H9 (cell line): ENCODE measurements at regions not wholly inside any gene's neighbourhood (a gene's known extent, or its start where the extent isn't known, plus 50 kb on each side); places are given as distances from the start of the nearest gene placed in this dataset.

Source experiments
- DNase-seq: peaks from one replicate; pipeline ENCODE4 v3.0.0-alpha.2; 2017
- H2AFZ ChIP-seq: one replicate; pipeline ENCODE4 v1.6.1; 2013; ENCODE audit warnings: mild to moderate bottlenecking, low read length, control low read depth, moderate library complexity
- H2AK5ac ChIP-seq: 2 replicates; pipeline ENCODE4 v1.6.1; 2013; ENCODE audit warnings: low read length, control low read depth, mixed read lengths; ENCODE audit not compliant: insufficient read length
- H2BK120ac ChIP-seq: one replicate; pipeline ENCODE4 v1.6.1; 2013; ENCODE audit warnings: low read depth, mild to moderate bottlenecking, low read length, control low read depth, inconsistent platforms; ENCODE audit not compliant: poor library complexity, severe bottlenecking
- H2BK12ac ChIP-seq: 2 replicates; pipeline ENCODE4 v1.6.1; 2013; ENCODE audit warnings: low read length, control low read depth, mixed read lengths, low read depth; ENCODE audit not compliant: insufficient read length
- H2BK15ac ChIP-seq: 2 replicates; pipeline ENCODE4 v1.6.1; 2013; ENCODE audit warnings: low read depth, low read length, control low read depth
- H2BK20ac ChIP-seq: one replicate; pipeline ENCODE4 v1.6.1; 2013; ENCODE audit warnings: low read depth, mild to moderate bottlenecking, low read length, control low read depth, inconsistent platforms; ENCODE audit not compliant: poor library complexity, severe bottlenecking
- H2BK5ac ChIP-seq: 2 replicates; pipeline ENCODE4 v1.6.1; 2013; ENCODE audit warnings: low read length, control low read depth, mixed read lengths; ENCODE audit not compliant: insufficient read length
- H3K14ac ChIP-seq: 2 replicates; pipeline ENCODE4 v1.6.1; 2013; ENCODE audit warnings: low read length, control low read depth; ENCODE audit not compliant: insufficient read depth
- H3K18ac ChIP-seq: 2 replicates; pipeline ENCODE4 v1.6.1; 2013; ENCODE audit warnings: low read depth, mild to moderate bottlenecking, mixed read lengths, low read length, control low read depth; ENCODE audit not compliant: insufficient read length
- H3K23ac ChIP-seq: 2 replicates; pipeline ENCODE4 v1.6.1; 2013; ENCODE audit warnings: low read length, control low read depth, mixed read lengths, low read depth; ENCODE audit not compliant: insufficient read length
- H3K23me2 ChIP-seq: 2 replicates; pipeline ENCODE4 v1.6.1; 2013; ENCODE audit warnings: low read depth, mild to moderate bottlenecking, mixed read lengths, low read length, control low read depth; ENCODE audit not compliant: insufficient read length, poor library complexity, severe bottlenecking
- H3K27ac ChIP-seq: 2 replicates; pipeline ENCODE4 v1.5.1; 2013; ENCODE audit warnings: low read length, control low read depth, mixed read lengths, low read depth; ENCODE audit not compliant: insufficient read length
- H3K27me3 ChIP-seq: 2 replicates; pipeline ENCODE4 v1.6.1; 2013; ENCODE audit warnings: low read length, control low read depth, inconsistent platforms; ENCODE audit not compliant: insufficient read depth
- H3K4ac ChIP-seq: 2 replicates; pipeline ENCODE4 v1.6.1; 2013; ENCODE audit warnings: low read depth, mild to moderate bottlenecking, control low read depth, inconsistent platforms, low read length, moderate library complexity
- H3K4me1 ChIP-seq: 2 replicates; pipeline ENCODE4 v1.6.1; 2013; ENCODE audit warnings: low read length, control low read depth, inconsistent platforms; ENCODE audit not compliant: insufficient read depth
- H3K4me2 ChIP-seq: 2 replicates; pipeline ENCODE4 v1.6.1; 2013; ENCODE audit warnings: low read length, control low read depth, mixed read lengths; ENCODE audit not compliant: insufficient read length, insufficient read depth
- H3K56ac ChIP-seq: 2 replicates; pipeline ENCODE4 v1.6.1; 2013; ENCODE audit warnings: low read depth, mild to moderate bottlenecking, mixed read lengths, low read length, control low read depth; ENCODE audit not compliant: insufficient read length
- H3K79me1 ChIP-seq: 2 replicates; pipeline ENCODE4 v1.6.1; 2013; ENCODE audit warnings: low read depth, mild to moderate bottlenecking, moderate library complexity, low read length, control low read depth, inconsistent platforms; ENCODE audit not compliant: insufficient read depth, poor library complexity, severe bottlenecking
- H3K79me2 ChIP-seq: 2 replicates; pipeline ENCODE4 v1.6.1; 2013; ENCODE audit warnings: low read length, control low read depth, inconsistent platforms; ENCODE audit not compliant: insufficient read depth
- H3K9ac ChIP-seq: 2 replicates; pipeline ENCODE4 v1.6.1; 2013; ENCODE audit warnings: low read length, control low read depth, mixed read lengths; ENCODE audit not compliant: insufficient read length; ENCODE audit errors: extremely low read depth
- H3K9me3 ChIP-seq: one replicate; pipeline ENCODE4 v1.6.1; 2013; ENCODE audit warnings: low read depth, low read length, inconsistent platforms; ENCODE audit not compliant: control insufficient read depth
- H3T11ph ChIP-seq: one replicate; pipeline ENCODE4 v1.6.1; 2013; ENCODE audit warnings: mild to moderate bottlenecking, low read length, control low read depth, inconsistent platforms
- H4K20me1 ChIP-seq: one replicate; pipeline ENCODE4 v1.6.1; 2013; ENCODE audit not compliant: control insufficient read depth, insufficient read length, insufficient read depth
- H4K5ac ChIP-seq: 2 replicates; pipeline ENCODE4 v1.6.1; 2013; ENCODE audit warnings: low read depth, mild to moderate bottlenecking, mixed read lengths, low read length, control low read depth; ENCODE audit not compliant: insufficient read length
- H4K8ac ChIP-seq: replicated peaks from 2 replicates; pipeline ENCODE4 v1.6.1; 2013; ENCODE audit warnings: low read length, control low read depth, mixed read lengths, low read depth; ENCODE audit not compliant: insufficient read length
- H4K91ac ChIP-seq: 2 replicates; pipeline ENCODE4 v1.6.1; 2013; ENCODE audit warnings: low read depth, mild to moderate bottlenecking, moderate library complexity, mixed read lengths, low read length, control low read depth; ENCODE audit not compliant: insufficient read length
- H3K27ac Mint-ChIP-seq, 3 experiments: 2 replicates in 2 of 3; 3 replicates in 1 of 3; pipeline ENCODE4 v1.8.0; 2020 to 2021; ENCODE audit warnings: mixed read lengths in 3 of 3, mild to moderate bottlenecking in 1 of 3, moderate library complexity in 1 of 3
- H3K27me3 Mint-ChIP-seq: 2 replicates; pipeline ENCODE4 v1.8.0; 2021; ENCODE audit warnings: low read depth, mild to moderate bottlenecking, moderate library complexity, mixed read lengths
- H3K36me3 Mint-ChIP-seq, 3 experiments: 2 replicates in 2 of 3; 3 replicates in 1 of 3; pipeline ENCODE4 v1.8.0; 2020 to 2021; ENCODE audit warnings: low read depth in 3 of 3, mixed read lengths in 3 of 3; ENCODE audit not compliant: insufficient read depth in 1 of 3
- H3K4me1 Mint-ChIP-seq, 2 experiments: 2 replicates each; pipeline ENCODE4 v1.8.0; 2020; ENCODE audit warnings: mixed read lengths in 2 of 2
- H3K4me3 Mint-ChIP-seq, 2 experiments: 2 replicates in 1 of 2; 3 replicates in 1 of 2; pipeline ENCODE4 v1.8.0; 2020 to 2021; ENCODE audit warnings: mild to moderate bottlenecking in 2 of 2, mixed read lengths in 2 of 2, moderate library complexity in 1 of 2
- H3K9me3 Mint-ChIP-seq, 2 experiments: 2 replicates in 1 of 2; 3 replicates in 1 of 2; pipeline ENCODE4 v1.8.0; 2020; ENCODE audit warnings: mild to moderate bottlenecking in 2 of 2, mixed read lengths in 2 of 2, moderate library complexity in 1 of 2
- WGBS: extraction: QIAGEN DNeasy Blood & Tissue Kit; methylation state at CpG from one replicate; pipeline ENCODE4 v1.1.7; 2013; ENCODE audit warnings: missing lambda C conversion rate, low lambda C conversion rate, mixed read lengths; ENCODE audit not compliant: insufficient read length; ENCODE audit errors: extremely low coverage; 5-methylcytosine and 5-hydroxymethylcytosine counted together
- TF ChIP-seq, protein P1 (sequence below): fragments of 200-600 bp; sonication (generic); conservative IDR thresholded peaks from 3 replicates; pipeline ENCODE4 v1.8.0; 2021; ENCODE audit warnings: antibody characterized with exemption, mild to moderate bottlenecking

DNA sequence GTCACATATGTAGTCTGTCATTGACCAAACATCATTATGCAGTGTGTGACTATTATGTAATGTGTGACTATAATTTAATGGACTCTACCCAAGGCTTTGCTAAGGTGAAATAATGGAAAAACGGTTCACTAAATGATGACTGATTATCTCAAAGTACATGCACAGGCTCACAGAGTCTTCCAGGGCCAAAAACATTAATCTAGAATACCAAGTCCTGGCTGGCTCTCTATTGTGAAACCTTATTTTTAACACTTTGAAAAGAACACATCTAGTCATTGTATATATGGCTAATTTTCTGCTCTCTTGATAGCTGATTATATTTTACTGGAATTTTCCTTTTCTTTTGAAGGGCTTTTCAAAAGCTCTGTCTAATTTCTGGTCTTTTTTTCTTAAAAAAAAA lies 102.9 kb upstream of the THUMPD2 start:
- Mint-ChIP-seq H3K27me3 (no peaks in the 10 kb centered on the region), H3K9me3 (peaks cover 3% of the 10 kb centered on the region in 2 experiments; a peak in 3 of 5 replicates)
- H2BK12ac ChIP-seq, result no peak overlapping the region

More for the DNA sequence above, 102.9 kb upstream of the THUMPD2 start:
- Histone ChIP-seq H2BK15ac (no peak overlapping the region), H3K27me3 (no peaks in the 10 kb centered on the region), H4K5ac (no peak overlapping the region), H3K4me1 (no peaks in the 10 kb centered on the region), H3K4me2 (no peak overlapping the region), H2BK5ac (no peak overlapping the region), H4K91ac (no peak overlapping the region), H3K23me2 (no peaks in the 10 kb centered on the region), H3K9me3 (no peaks in the 10 kb centered on the region), H3K9ac (no peak overlapping the region), H3K18ac (no peak overlapping the region), H4K20me1 (no peaks in the 10 kb centered on the region), H4K8ac (no peak overlapping the region), H3K79me1 (no peaks in the 10 kb centered on the region), H2AK5ac (no peak overlapping the region), H2AFZ (no peak overlapping the region), H2BK120ac (no peak overlapping the region), H3K27ac (no peak overlapping the region), H3K79me2 (no peaks in the 10 kb centered on the region), H3K14ac (no peak overlapping the region), H3K23ac (no peak overlapping the region), H2BK20ac (no peak overlapping the region), H3K56ac (no peak overlapping the region), H3K4ac (no peak overlapping the region), H3T11ph (no peak overlapping the region)
- Mint-ChIP-seq H3K4me1 (no peaks in the 10 kb centered on the region), H3K4me3 (no peak overlapping the region), H3K36me3 (peaks cover 0 to 2% (median 0%) of the 10 kb centered on the region in 3 experiments; a peak in 1 of 7 replicates), H3K27ac (no peak overlapping the region)
- TF ChIP-seq, protein P1, sequence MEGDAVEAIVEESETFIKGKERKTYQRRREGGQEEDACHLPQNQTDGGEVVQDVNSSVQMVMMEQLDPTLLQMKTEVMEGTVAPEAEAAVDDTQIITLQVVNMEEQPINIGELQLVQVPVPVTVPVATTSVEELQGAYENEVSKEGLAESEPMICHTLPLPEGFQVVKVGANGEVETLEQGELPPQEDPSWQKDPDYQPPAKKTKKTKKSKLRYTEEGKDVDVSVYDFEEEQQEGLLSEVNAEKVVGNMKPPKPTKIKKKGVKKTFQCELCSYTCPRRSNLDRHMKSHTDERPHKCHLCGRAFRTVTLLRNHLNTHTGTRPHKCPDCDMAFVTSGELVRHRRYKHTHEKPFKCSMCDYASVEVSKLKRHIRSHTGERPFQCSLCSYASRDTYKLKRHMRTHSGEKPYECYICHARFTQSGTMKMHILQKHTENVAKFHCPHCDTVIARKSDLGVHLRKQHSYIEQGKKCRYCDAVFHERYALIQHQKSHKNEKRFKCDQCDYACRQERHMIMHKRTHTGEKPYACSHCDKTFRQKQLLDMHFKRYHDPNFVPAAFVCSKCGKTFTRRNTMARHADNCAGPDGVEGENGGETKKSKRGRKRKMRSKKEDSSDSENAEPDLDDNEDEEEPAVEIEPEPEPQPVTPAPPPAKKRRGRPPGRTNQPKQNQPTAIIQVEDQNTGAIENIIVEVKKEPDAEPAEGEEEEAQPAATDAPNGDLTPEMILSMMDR, result no peak
- DNase-seq, result no peak
- WGBS, result no CpG with 5 or more reads among the region's 1 CpG
